GM23338 (cell line): ENCODE measurements at regions not wholly inside any gene's neighbourhood (a gene's known extent, or its start where the extent isn't known, plus 50 kb on each side); places are given as distances from the start of the nearest gene placed in this dataset.

Source experiments
- CTCF ChIP-seq, 2 experiments: fragments of 200-600 bp in 1 of 2; sonication (generic) in 1 of 2; conservative IDR thresholded peaks; 2 replicates each; pipeline versions ENCODE4 v1.5.1 to v1.6.1; 2016 to 2017; ENCODE audit warnings: antibody characterized with exemption in 2 of 2, low read depth in 2 of 2, mild to moderate bottlenecking in 2 of 2, moderate library complexity in 1 of 2
- EZH2 ChIP-seq: fragments of 200-600 bp; sonication (generic); IDR thresholded peaks from one replicate; pipeline ENCODE4 v1.8.0; 2017; ENCODE audit warnings: antibody characterized with exemption, mild to moderate bottlenecking, low read depth; ENCODE audit not compliant: unreplicated experiment
- EZH2phosphoT487 ChIP-seq: fragments of 200-600 bp; sonication (generic); IDR thresholded peaks from one replicate; pipeline ENCODE4 v1.8.1; 2018; ENCODE audit warnings: antibody characterized with exemption; ENCODE audit not compliant: unreplicated experiment
- NANOG ChIP-seq: IDR thresholded peaks from 2 replicates; pipeline ENCODE4 v1.6.1; 2016; ENCODE audit warnings: antibody characterized with exemption, borderline replicate concordance
- POLR2AphosphoS5 ChIP-seq: IDR thresholded peaks from 2 replicates; pipeline ENCODE4 v1.6.1; 2016; ENCODE audit warnings: antibody characterized with exemption, low read depth
- REST ChIP-seq: IDR thresholded peaks from one replicate; pipeline ENCODE4 v1.6.1; 2018; ENCODE audit warnings: antibody characterized with exemption; ENCODE audit not compliant: unreplicated experiment

GRCh38 chr6:11650711-11651110, 113.2 kb downstream of the TMEM170B start:
- no peak for TF ChIP-seq CTCF (conservative IDR thresholded peaks at IDR 0.05; ENCODE audit: low read depth in 2 of 2)
- no peak for TF ChIP-seq EZH2phosphoT487
- TF ChIP-seq POLR2AphosphoS5 = no peak
- TF ChIP-seq EZH2 = no peak
- TF ChIP-seq NANOG = no peak
- TF ChIP-seq REST = no peak
